Suppressor macrophage treated with lipopolysaccharide for 4 hours (primary cell): ENCODE measurements at regions not wholly inside any gene's neighbourhood (a gene's known extent, or its start where the extent isn't known, plus 50 kb on each side); places are given as distances from the start of the nearest gene placed in this dataset.

Experiments used
- DNase-seq: peaks from one replicate; pipeline ENCODE4 v3.0.0-alpha.2; 2020

DNA sequence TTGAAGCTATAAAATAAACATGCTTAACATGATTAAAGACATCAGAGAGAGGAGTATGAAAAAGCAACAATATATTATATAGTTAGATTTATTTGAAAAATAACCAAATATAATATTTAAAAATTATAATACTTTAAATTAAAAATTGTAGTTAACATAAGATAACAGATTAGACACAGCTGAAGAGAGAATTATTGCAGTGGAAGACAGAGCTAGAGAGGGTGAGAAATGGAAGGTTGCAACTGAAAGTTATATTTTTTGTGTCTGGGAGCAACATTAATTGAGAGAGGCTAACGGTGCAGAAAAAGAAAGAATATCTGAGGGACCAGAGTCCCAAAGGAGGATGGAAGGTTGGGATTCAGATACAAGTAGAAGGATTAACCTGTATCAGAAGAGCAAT is 548.9 kb upstream of the FZD8 start:
- DNase-seq = no peak

GRCh38 chr10:36188461-36188860 is 546.4 kb upstream of the FZD8 start:
- DNase-seq = no peak

DNA sequence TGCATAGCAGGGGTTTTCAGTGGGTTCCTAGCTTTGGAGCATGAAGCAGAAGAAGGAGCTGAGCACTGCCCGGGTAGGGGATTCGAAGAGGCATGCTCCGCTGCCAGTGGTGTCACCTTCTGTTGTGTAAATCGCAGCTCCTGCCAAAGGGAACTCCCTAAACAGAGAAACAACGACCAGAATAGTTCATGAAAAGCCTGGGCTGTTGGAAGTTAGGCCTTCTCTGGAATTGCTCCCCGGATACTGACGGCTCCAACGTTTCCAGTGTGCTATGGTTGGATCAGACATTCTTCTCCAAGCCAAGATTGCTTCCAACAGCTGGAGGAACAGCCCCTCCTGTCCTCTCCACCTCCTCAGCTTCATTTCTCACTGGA is 546.0 kb upstream of the FZD8 start:
- no peak for DNase-seq

DNA sequence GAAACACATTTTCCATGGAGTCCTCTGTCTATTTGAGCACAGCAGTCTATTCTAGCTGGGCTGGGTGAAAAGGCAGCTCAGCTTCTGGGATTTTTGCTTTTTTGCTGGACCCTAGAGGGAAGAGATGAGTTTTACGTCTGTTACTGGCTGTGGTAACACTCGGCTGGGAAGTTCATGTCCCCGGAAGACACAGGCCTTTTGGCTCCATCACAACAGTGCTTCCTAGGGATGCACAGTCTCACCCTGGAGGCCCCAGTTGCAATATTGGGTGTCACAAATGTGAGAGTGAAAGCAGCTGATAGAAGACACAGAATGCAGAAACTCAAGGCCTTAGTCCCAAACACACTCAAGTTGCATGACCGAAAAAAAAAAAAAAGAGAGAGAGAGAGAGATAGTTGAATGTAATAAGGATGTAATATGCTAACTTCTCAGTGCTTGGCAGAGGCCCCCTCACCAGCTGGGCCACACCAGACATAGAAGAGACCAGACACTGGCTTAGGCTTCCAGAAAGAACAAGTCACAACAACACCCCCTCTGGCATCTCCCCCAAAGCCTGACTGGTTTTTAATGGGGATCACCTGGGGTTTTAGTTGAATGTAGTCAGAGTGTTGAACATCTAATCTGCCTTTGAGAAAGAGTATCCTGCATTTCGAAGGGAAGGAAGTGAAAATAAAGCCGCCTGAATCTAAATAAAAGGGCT is 545.4 kb upstream of the FZD8 start:
- DNase-seq = no peak

GRCh38 chr10:36185097-36185496 is 543.0 kb upstream of the FZD8 start:
- no peak for DNase-seq

- no peak for DNase-seq
Observed at GRCh38 chr10:36183726-36184125, 541.6 kb upstream of the FZD8 start.

DNA sequence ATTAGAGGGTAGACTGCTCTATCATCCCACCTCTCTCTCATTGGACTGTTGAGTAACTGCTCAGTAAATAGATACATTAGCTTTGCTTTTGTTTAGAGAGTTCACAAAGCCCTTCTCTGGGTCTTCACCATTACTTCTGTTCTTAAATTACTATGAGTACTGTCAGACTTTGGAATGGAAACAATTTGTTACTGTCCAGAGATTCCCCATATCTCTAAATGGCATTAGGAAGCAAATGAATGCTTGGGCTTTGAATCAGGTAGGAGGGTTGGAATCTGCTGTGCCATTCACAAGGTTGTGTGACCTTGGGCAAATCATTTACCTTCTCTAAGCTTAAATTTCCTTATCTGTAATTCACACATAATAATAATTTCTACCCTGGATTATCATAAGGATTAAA is 541.0 kb upstream of the FZD8 start:
- no peak for DNase-seq

- no peak for DNase-seq
Observed at GRCh38 chr10:36182606-36183005, 540.5 kb upstream of the FZD8 start.

GRCh38 chr10:36182179-36182566 is 540.1 kb upstream of the FZD8 start:
- DNase-seq = no peak

DNA sequence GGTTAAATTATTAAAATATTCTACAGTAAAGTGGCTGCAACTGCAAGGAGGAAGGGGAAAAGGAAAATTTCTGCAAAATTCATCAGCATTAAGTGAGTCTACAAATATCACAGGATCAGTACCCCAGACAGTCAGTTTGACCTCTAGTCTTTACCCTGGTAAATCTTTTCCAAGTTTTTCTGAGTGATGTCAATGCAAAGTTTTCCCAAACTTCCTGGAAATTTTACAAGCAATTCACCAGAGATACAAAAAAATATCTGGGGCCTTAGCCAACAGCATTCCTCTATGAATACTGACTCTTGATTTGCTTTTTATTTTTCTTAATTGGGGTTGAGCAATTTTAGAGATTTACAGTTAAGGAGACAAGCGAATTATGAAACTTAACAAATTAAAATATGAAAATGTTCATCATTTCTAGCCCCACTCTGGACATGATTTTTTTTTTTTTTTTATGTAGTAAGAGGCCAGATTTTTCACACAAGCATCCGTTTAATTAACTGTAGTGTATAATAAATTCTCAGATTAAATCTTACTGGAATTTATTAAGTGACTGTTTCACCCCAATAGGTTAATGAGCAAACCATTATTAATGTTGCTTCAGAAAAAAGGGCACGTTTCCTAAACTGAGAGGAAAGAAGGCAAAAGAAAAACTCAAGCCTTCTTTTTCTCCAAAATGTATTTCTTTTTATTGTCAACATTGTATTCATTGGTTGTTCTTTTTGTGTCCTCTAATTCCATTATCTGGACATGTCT is 539.5 kb upstream of the FZD8 start:
- DNase-seq = no peak

DNA sequence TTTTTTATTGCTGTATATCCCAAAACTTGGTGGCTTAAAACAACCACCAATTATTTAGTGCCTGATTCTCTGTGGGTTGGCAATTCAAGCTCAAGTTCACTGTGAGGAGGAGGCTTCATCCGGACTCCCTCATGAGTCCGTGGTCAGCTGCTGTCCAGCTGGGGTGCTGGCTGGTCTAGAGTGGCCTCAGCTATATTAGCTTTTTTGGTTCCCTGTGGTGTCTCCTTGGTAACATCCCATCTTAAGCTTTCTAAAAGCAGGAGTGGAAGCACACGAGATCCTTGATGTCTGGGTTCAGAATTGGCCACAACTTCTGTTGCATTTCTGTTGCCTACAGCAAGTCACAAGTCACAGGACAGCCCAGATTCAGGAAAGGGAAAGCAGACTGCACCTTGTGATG is 536.5 kb upstream of the FZD8 start:
- DNase-seq = no peak

- DNase-seq = no peak
Observed at GRCh38 chr10:36177071-36177470, 535.0 kb upstream of the FZD8 start.

DNA sequence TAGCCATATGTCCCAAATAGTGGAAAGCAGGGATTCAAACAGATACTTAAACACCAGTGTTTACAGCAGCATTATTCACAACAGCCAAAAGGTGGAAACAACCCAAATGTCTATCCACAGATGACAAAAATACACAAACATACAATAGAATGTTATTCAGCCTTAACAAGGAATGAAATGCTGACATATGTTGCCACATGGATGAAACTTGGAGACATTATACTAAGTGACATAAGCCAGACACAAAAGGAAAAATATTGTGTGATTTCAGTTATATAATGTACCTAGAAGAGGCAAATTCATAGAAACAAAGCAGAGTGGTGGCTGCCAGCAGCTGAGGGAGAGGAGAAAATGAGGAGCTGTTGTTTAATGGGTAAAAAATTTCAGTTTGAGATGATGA is 533.9 kb upstream of the FZD8 start:
- no peak for DNase-seq

- DNase-seq = no peak
Observed at GRCh38 chr10:36173364-36173763, 531.3 kb upstream of the FZD8 start.

DNA sequence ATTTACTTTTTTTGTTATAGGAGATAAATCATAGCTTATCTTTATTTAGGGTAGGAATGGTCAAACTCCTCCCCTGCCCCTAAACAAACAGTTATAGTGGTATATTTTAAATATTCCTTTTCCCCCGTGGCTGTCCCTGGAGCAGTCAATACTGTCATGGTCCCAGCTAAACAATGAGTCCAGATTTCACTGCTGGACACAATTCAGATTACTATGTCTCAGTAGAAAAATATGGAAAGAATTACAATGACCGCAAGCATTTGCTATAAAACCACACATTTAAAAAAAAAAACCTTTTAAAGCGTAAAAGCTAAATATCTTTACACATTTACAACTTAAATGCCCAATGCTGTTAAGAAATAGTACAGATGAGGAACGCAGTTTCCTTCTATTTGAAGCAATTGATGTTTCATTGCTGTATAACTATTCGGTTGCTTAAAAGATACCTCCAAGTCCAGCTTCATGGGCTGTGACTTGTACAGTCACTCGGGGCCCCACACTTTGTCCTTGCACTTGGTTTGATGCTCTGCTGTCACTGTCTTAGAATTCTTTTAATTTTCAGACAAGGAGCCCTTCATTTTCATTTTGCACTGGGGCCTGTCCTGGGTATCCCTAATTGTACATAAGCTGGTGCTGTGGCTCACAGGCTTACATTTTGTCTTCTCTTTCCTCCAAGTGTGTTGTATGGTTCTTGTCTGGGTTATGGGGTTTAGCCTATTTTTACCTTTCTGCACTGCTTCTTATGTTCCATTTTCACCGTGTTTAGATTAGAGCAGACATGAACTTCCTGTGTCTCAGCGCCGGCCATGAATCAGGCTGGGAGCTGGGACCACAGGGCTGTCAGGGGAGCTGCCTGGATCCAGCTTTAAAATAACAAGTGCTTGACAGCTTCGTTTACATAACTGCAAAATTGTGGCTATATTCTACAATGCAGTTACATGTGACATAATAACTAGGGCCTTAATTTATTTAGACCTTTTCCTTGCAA is 530.2 kb upstream of the FZD8 start:
- no peak for DNase-seq

DNA sequence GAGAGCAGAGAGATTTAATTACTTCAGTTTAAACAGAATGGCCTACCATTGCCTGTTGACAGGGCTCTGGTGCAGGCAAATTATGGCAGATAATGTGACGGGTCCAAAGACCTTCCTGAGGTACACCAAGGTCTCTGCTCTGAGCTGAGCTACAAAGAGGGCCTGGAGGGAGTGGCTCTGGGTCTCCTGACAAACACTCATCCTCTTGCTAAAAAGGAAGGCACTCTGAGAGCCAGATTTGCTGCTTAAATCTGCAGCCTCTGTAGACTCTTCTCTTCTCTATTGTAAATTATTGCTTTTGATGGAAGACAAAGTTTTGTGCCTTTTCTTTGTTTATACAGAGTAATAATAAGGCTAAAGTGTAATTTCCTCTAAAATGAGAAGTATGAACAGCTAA is 529.5 kb upstream of the FZD8 start:
- DNase-seq = no peak

- DNase-seq = no peak
Observed at GRCh38 chr10:36170943-36171501, 528.9 kb upstream of the FZD8 start.

GRCh38 chr10:36170142-36170719 is 528.1 kb upstream of the FZD8 start:
- no peak for DNase-seq

DNA sequence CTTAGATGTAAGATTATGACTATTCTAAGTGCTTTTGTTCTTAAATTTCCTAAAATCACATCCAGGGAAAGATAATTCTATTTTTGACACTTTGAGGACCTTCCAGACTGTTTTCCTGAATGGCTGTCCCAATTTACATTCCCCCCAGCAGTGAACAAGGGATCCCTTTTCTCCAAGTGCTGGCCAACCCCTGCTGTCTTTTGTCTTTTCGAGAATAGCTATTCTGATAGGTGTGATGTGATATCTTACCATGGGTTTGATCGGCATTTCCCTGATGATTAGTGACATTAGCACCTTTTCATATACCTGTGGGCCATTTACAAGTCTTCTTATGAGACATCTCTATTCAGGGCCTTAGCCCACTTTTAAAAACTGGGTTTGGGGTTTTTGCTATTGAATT is 526.7 kb upstream of the FZD8 start:
- DNase-seq = no peak

GRCh38 chr10:36164556-36165504 is 522.7 kb upstream of the FZD8 start:
- no peak for DNase-seq

GRCh38 chr10:36163827-36164226 is 521.7 kb upstream of the FZD8 start:
- no peak for DNase-seq

GRCh38 chr10:36157486-36157885 is 515.4 kb upstream of the FZD8 start:
- no peak for DNase-seq
